GM12891 (cell line): ENCODE measurements at regions not wholly inside any gene's neighbourhood (a gene's known extent, or its start where the extent isn't known, plus 50 kb on each side); places are given as distances from the start of the nearest gene placed in this dataset.

ENCODE experiments used
- DNase-seq: peaks from one replicate; pipeline ENCODE4 v3.0.0; 2011; ENCODE audit warnings: low spot score; ENCODE audit not compliant: insufficient read length
- FAIRE-seq: peaks from 2 replicates; lab custom pipeline; 2011; peaks lifted over from hg19 to GRCh38; lab: Jason Lieb, UNC
- PAX5 ChIP-seq: IDR thresholded peaks from 2 replicates; pipeline ENCODE4 v1.6.1; 2011; ENCODE audit warnings: low read length, moderate library complexity, mild to moderate bottlenecking; ENCODE audit not compliant: insufficient read depth, severe bottlenecking
- POLR2A ChIP-seq: IDR thresholded peaks from 2 replicates; pipeline ENCODE4 v1.6.1; 2011; ENCODE audit warnings: low read depth, low read length, control low read depth
- POLR2AphosphoS5 ChIP-seq: IDR thresholded peaks from 2 replicates; pipeline ENCODE4 v1.6.1; 2011; ENCODE audit warnings: low read depth, low read length, control low read depth
- POU2F2 ChIP-seq: IDR thresholded peaks from 2 replicates; pipeline ENCODE4 v1.6.1; 2011; ENCODE audit warnings: low read depth, mild to moderate bottlenecking, control low read depth, low read length, moderate library complexity
- SPI1 ChIP-seq: IDR thresholded peaks from 2 replicates; pipeline ENCODE4 v1.6.1; 2011; ENCODE audit warnings: low read depth, low read length, control low read depth
- TAF1 ChIP-seq: IDR thresholded peaks from 2 replicates; pipeline ENCODE4 v1.6.1; 2011; ENCODE audit warnings: low read depth, low read length, control low read depth

GRCh38 chr16:73288520-73288919, 240.6 kb upstream of the ZFHX3 start:
- FAIRE-seq (no peak), DNase-seq (no peak)
- TF ChIP-seq POU2F2 (no peak), PAX5 (no peak), TAF1 (no peak), POLR2AphosphoS5 (no peak), POLR2A (no peak), SPI1 (no peak)

- no peak for FAIRE-seq
- DNase-seq, result no peak
- no peak for TF ChIP-seq POU2F2
- no peak for TF ChIP-seq PAX5
- no peak for TF ChIP-seq POLR2AphosphoS5
- no peak for TF ChIP-seq TAF1
- TF ChIP-seq SPI1, result no peak
- TF ChIP-seq POLR2A, result no peak
These were observed 240.0 kb upstream of the ZFHX3 start for GRCh38 chr16:73287859-73288405.

GRCh38 chr16:73286346-73287267, 238.7 kb upstream of the ZFHX3 start:
- no peak for FAIRE-seq
- no peak for DNase-seq
- TF ChIP-seq POU2F2 (no peak), PAX5 (no peak), SPI1 (no peak), TAF1 (no peak), POLR2AphosphoS5 (no peak), POLR2A (no peak)

- DNase-seq (no peak), FAIRE-seq (no peak)
- TF ChIP-seq POLR2AphosphoS5 (no peak), POLR2A (no peak), POU2F2 (no peak), PAX5 (no peak), SPI1 (no peak), TAF1 (no peak)
These were observed 237.7 kb upstream of the ZFHX3 start for GRCh38 chr16:73285436-73286201.

- TF ChIP-seq TAF1, result no peak
- TF ChIP-seq POLR2AphosphoS5, result no peak
- TF ChIP-seq POU2F2, result no peak
- no peak for TF ChIP-seq SPI1
- TF ChIP-seq PAX5, result no peak
- no peak for TF ChIP-seq POLR2A
- FAIRE-seq, result no peak
- DNase-seq, result no peak
These were observed 232.5 kb upstream of the ZFHX3 start for GRCh38 chr16:73280388-73280787.

- FAIRE-seq, result no peak
- TF ChIP-seq POU2F2, result no peak
- TF ChIP-seq SPI1, result no peak
- TF ChIP-seq POLR2A, result no peak
- TF ChIP-seq PAX5, result no peak
- no peak for TF ChIP-seq POLR2AphosphoS5
- TF ChIP-seq TAF1, result no peak
- DNase-seq, result no peak
These were observed 231.5 kb upstream of the ZFHX3 start for GRCh38 chr16:73279451-73279850.

- no peak for FAIRE-seq
These were observed 229.1 kb upstream of the ZFHX3 start for GRCh38 chr16:73277071-73277470.

GRCh38 chr16:73275448-73275847, 227.5 kb upstream of the ZFHX3 start:
- no peak for DNase-seq
- TF ChIP-seq POLR2A (no peak), SPI1 (no peak), PAX5 (no peak), POLR2AphosphoS5 (no peak), POU2F2 (no peak), TAF1 (no peak)
- FAIRE-seq, result no peak

More at GRCh38 chr16:73277071-73277470, 229.1 kb upstream of the ZFHX3 start:
- no peak for TF ChIP-seq PAX5
- TF ChIP-seq POLR2AphosphoS5, result no peak
- TF ChIP-seq TAF1, result no peak
- no peak for TF ChIP-seq SPI1
- no peak for TF ChIP-seq POU2F2
- no peak for TF ChIP-seq POLR2A
- no peak for DNase-seq

GRCh38 chr16:73275024-73275423, 227.1 kb upstream of the ZFHX3 start:
- FAIRE-seq (no peak), DNase-seq (no peak)
- TF ChIP-seq PAX5 (no peak), TAF1 (no peak), POLR2A (no peak)
